KMS-11 (cell line): ENCODE measurements at regions not wholly inside any gene's neighbourhood (a gene's known extent, or its start where the extent isn't known, plus 50 kb on each side); places are given as distances from the start of the nearest gene placed in this dataset.

Experiments used
- H2AFZ ChIP-seq: fragments of 200-600 bp; sonication (generic); 2 replicates; pipeline ENCODE4 v1.6.1; 2016; ENCODE audit warnings: antibody characterized with exemption, mixed run types, low read depth
- H3K27ac ChIP-seq: fragments of 200-600 bp; sonication (generic); 2 replicates; pipeline ENCODE4 v1.6.1; 2016; ENCODE audit warnings: mild to moderate bottlenecking, mixed run types
- H3K27me3 ChIP-seq: fragments of 200-600 bp; sonication (generic); 2 replicates; pipeline ENCODE4 v1.6.1; 2017; ENCODE audit warnings: mild to moderate bottlenecking, low read depth, mixed run types, moderate library complexity; ENCODE audit not compliant: insufficient read depth
- H3K36me3 ChIP-seq: fragments of 200-600 bp; sonication (generic); 2 replicates; pipeline ENCODE4 v1.6.1; 2017; ENCODE audit warnings: mild to moderate bottlenecking, mixed run types; ENCODE audit not compliant: insufficient read depth
- H3K4me1 ChIP-seq: fragments of 200-600 bp; sonication (generic); 2 replicates; pipeline ENCODE4 v1.6.1; 2016; ENCODE audit warnings: mild to moderate bottlenecking, low read depth, mixed run types; ENCODE audit not compliant: poor library complexity, severe bottlenecking
- H3K4me2 ChIP-seq: fragments of 200-600 bp; sonication (generic); 2 replicates; pipeline ENCODE4 v1.7.0; 2016; ENCODE audit warnings: mild to moderate bottlenecking, mixed run types
- H3K4me3 ChIP-seq: fragments of 200-600 bp; sonication (generic); IDR thresholded peaks from 2 replicates; pipeline ENCODE4 v1.6.1; 2017; ENCODE audit warnings: low read depth, low read length, mixed read lengths; ENCODE audit not compliant: insufficient read depth
- H3K79me2 ChIP-seq: fragments of 200-600 bp; sonication (generic); 2 replicates; pipeline ENCODE4 v1.6.1; 2016; ENCODE audit warnings: low read depth, mixed run types; ENCODE audit not compliant: insufficient read depth
- H3K9ac ChIP-seq: fragments of 200-600 bp; sonication (generic); 2 replicates; pipeline ENCODE4 v1.6.1; 2016; ENCODE audit warnings: mild to moderate bottlenecking, mixed run types
- H4K20me1 ChIP-seq: fragments of 200-600 bp; sonication (generic); 2 replicates; pipeline ENCODE4 v1.6.1; 2016; ENCODE audit warnings: mild to moderate bottlenecking, mixed run types; ENCODE audit not compliant: insufficient read depth
- TF ChIP-seq, protein P1 (sequence below): fragments of 200-600 bp; sonication (generic); conservative IDR thresholded peaks from 2 replicates; pipeline ENCODE4 v1.6.1; 2017; ENCODE audit warnings: low read depth, mild to moderate bottlenecking, antibody characterized with exemption, low read length, moderate library complexity, mixed read lengths

DNA sequence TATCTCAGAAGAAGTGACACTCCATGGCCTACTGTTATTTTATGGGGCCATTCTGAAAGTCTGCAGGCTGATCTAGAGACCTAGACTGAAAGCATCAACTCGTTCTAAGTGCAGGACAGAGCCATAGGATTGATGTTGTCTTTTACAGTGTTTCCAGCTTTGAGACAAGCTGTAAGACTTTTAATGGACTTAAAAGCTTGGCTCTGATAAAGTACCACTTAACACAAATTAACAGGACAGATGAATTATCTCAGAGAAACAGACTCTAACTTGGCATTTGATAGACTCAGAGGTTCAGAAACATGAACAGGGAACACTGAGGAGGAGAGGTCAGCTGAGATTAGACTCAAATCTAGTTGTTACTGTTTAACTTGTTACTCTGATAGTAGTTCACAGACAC, 203.2 kb downstream of the TLR4 start:
- Histone ChIP-seq H3K4me2 (no peak overlapping the region), H3K4me3 (no peak overlapping the region), H3K79me2 (no peaks in the 10 kb centered on the region), H3K27ac (no peak overlapping the region), H3K36me3 (no peaks in the 10 kb centered on the region), H3K9ac (no peak overlapping the region), H4K20me1 (no peaks in the 10 kb centered on the region), H2AFZ (no peak overlapping the region), H3K27me3 (no peaks in the 10 kb centered on the region), H3K4me1 (no peaks in the 10 kb centered on the region)
- TF ChIP-seq, protein P1, sequence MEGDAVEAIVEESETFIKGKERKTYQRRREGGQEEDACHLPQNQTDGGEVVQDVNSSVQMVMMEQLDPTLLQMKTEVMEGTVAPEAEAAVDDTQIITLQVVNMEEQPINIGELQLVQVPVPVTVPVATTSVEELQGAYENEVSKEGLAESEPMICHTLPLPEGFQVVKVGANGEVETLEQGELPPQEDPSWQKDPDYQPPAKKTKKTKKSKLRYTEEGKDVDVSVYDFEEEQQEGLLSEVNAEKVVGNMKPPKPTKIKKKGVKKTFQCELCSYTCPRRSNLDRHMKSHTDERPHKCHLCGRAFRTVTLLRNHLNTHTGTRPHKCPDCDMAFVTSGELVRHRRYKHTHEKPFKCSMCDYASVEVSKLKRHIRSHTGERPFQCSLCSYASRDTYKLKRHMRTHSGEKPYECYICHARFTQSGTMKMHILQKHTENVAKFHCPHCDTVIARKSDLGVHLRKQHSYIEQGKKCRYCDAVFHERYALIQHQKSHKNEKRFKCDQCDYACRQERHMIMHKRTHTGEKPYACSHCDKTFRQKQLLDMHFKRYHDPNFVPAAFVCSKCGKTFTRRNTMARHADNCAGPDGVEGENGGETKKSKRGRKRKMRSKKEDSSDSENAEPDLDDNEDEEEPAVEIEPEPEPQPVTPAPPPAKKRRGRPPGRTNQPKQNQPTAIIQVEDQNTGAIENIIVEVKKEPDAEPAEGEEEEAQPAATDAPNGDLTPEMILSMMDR: no peak

DNA sequence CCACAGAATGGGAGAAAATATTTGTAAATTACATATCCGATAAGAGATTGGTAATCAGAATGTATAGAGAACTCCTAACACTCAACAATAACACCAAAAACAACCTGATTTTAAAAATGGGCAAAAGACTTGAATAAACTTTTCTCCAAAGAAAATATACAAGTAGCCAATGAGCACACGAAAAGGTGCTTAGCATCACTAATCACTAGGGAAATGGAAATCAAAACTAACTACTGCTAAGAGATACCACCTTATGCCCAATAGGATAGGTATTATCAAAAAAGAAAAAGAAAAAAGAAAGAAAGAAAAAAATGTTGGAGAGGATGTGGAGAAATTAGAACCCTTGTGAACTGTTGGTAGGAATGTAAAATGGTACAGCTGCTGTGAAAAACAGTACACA, 212.1 kb downstream of the TLR4 start:
- Histone ChIP-seq H4K20me1 (no peaks in the 10 kb centered on the region), H2AFZ (no peak overlapping the region), H3K27me3 (no peaks in the 10 kb centered on the region), H3K79me2 (no peaks in the 10 kb centered on the region), H3K4me3 (no peak overlapping the region), H3K9ac (no peak overlapping the region), H3K36me3 (no peaks in the 10 kb centered on the region), H3K4me2 (no peak overlapping the region), H3K4me1 (no peaks in the 10 kb centered on the region), H3K27ac (no peak overlapping the region)
- TF ChIP-seq, protein P1: no peak

DNA sequence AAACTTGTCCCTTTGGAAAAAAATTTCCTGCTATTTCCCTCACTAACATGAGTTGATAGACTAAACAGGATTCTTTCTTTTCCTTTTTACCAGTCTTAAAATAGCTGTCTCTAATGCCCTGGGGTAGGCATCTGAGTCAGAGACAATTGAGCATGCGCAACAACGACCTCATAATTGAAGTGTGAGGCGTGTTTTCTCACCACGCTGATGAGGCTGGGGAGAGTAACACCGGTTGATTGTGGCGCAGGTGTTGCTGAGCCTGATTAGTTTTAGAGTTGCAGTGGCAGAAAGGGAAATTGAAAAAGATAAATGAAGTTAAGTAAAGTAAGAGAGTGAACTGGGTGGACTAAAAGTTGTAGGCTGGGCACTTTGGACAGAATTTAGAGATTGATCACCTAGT, 213.7 kb downstream of the TLR4 start:
- H3K4me1 ChIP-seq: no peaks in the 10 kb centered on the region
- no peak overlapping the region for H3K4me2 ChIP-seq
- H3K9ac ChIP-seq: no peak overlapping the region
- no peaks in the 10 kb centered on the region for H3K79me2 ChIP-seq
- TF ChIP-seq, protein P1: no peak
- H3K4me3 ChIP-seq: no peak overlapping the region
- no peaks in the 10 kb centered on the region for H3K27me3 ChIP-seq
- no peaks in the 10 kb centered on the region for H3K36me3 ChIP-seq
- no peaks in the 10 kb centered on the region for H4K20me1 ChIP-seq
- H3K27ac ChIP-seq: no peak overlapping the region
- H2AFZ ChIP-seq: no peak overlapping the region

DNA sequence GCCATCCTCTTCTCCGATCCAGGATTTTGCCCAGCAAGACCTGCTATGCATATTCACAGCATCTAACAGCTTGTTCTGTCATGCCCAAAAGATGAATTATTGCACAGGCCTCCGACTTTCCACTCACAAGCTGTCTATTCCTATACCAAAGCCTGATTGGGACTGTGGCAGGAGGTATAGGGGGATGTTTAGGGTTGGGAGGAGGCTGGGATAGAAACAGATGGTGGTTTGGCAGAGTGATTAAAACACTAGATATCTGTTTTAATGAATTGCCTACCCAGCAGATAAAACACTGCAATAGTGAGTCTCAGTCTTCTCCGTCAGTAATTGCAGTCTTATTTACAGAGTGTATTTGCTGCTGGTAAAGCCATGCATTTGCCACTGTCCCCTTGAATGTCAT, 215.3 kb downstream of the TLR4 start:
- H3K9ac ChIP-seq: no peak overlapping the region
- H3K4me1 ChIP-seq: no peaks in the 10 kb centered on the region
- H2AFZ ChIP-seq: no peak overlapping the region
- H3K27ac ChIP-seq: no peak overlapping the region
- H4K20me1 ChIP-seq: no peaks in the 10 kb centered on the region
- H3K36me3 ChIP-seq: no peaks in the 10 kb centered on the region
- TF ChIP-seq, protein P1: no peak
- no peaks in the 10 kb centered on the region for H3K79me2 ChIP-seq
- H3K27me3 ChIP-seq: no peaks in the 10 kb centered on the region
- no peak overlapping the region for H3K4me3 ChIP-seq
- no peak overlapping the region for H3K4me2 ChIP-seq
